NCI-H510A (cell line): ENCODE measurements at regions not wholly inside any gene's neighbourhood (a gene's known extent, or its start where the extent isn't known, plus 50 kb on each side); places are given as distances from the start of the nearest gene placed in this dataset.
"Not testable (repeated sequence)": the region's sequence is repeated elsewhere in the genome, so short reads cannot be mapped to it uniquely, and the experiment has no call there.

Experiments
- DNase-seq: peaks from one replicate; lab custom pipeline; 2025; lab: John Stamatoyannopoulos, UW

DNA sequence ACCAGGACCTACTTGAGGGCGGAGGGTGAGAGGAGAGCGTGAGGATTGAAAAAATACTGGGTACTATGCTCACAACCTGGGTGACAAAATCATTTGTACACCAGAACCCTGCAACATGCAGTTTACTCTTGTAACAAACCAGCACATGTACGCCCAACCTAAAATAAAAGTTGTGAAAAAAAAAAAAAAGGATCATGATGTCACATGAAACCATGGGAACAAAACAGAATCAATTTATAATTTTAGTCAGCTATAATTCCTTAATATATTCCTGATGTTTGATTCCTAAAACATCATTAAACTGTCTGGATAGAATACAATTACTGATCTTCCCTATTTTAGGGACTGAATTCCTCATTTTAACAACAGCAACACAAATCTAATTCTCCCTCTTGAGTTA lies 160.6 kb upstream of the SPRY2 start:
- DNase-seq = no peak

DNA sequence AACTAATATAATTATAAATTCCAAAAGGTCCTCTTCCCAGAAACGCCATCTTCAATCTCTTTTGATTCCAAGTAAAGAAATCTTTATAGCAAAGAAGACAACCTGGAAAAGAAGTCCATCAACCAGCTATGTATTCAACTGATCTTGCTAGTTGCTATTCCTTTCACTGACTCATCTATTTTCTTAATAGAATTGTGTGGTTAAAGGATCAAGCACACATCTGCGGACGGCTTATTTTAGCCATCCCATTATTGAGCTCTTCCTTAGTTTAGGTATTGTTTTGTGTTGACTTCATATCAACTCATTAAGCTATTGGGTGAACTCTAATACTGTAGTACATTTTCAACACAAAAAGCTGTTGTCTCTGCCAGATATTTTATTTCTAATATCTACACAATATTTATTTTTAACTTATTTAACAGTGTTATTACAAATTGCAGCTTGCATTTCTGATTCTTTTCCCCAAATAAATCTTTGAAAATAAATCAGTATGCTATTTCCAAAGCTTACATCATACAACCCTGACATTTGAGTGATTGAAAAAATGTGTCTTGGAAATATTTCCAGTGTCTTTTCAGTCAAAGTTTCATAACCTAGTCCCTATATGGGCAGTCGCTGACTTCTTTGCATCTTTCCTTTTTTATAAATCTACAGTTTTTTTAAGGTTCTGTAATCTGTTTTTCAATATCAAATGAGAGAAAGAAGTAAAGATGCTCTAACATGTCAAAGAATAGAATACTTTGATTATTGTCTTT lies 158.8 kb upstream of the SPRY2 start:
- no peak for DNase-seq

GRCh38 chr13:80498433-80498832 lies 157.5 kb upstream of the SPRY2 start:
- no peak for DNase-seq

- no peak for DNase-seq
Observed at GRCh38 chr13:80497978-80498377, 157.1 kb upstream of the SPRY2 start.

GRCh38 chr13:80497439-80497838 lies 156.5 kb upstream of the SPRY2 start:
- DNase-seq = no peak

GRCh38 chr13:80496721-80497397 lies 155.9 kb upstream of the SPRY2 start:
- no peak for DNase-seq

DNA sequence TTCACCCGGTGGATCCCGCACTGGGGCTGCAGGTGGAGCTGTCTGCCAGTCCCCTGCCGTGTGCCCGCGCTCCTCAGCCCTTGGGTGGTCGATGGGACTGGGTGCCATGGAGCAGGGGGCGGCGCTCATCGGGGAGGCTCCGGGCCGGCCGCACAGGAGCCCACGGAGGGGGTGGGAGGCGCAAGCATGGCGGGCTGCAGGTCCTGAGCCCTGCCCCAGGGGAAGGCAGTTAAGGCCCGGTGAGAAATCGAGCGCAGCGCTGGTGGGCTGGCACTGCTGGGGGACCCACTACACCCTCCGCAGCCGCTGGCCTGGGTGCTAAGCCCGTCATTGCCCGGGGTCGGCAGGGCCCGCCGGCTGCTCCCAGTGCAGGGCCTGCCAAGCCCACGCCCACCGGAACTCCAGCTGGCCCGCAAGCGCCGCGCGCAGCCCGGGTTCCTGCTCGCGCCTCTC lies 149.6 kb upstream of the SPRY2 start:
- DNase-seq = not testable (repeated sequence)

GRCh38 chr13:80486402-80486801 lies 145.5 kb upstream of the SPRY2 start:
- DNase-seq = no peak

GRCh38 chr13:80483157-80483556 lies 142.2 kb upstream of the SPRY2 start:
- no peak for DNase-seq

GRCh38 chr13:80481588-80481987 lies 140.7 kb upstream of the SPRY2 start:
- DNase-seq = no peak

- no peak for DNase-seq
Observed at GRCh38 chr13:80477661-80478443, 136.9 kb upstream of the SPRY2 start.

- no peak for DNase-seq
Observed at GRCh38 chr13:80476953-80477352, 136.0 kb upstream of the SPRY2 start.

- no peak for DNase-seq
Observed at GRCh38 chr13:80475718-80476117, 134.8 kb upstream of the SPRY2 start.

DNA sequence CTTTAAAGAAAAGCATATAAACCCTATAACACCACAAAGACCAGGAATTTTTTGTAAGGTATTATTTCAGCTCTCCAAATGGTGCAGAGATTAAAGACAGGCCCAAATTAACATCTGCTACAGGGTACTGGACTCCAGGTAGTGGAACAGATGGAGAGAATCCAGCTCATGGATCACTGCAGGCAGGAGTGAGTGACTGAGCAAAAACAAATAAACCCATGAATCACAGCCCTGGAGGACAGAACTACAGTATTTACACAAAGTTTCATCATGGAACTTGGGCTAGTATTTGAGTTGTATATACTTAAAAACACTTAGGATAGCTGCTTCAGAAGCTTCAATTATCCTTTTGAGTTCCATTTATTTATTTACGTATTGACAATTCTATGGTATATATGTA lies 132.8 kb upstream of the SPRY2 start:
- peak; percentile 1 for DNase-seq

DNA sequence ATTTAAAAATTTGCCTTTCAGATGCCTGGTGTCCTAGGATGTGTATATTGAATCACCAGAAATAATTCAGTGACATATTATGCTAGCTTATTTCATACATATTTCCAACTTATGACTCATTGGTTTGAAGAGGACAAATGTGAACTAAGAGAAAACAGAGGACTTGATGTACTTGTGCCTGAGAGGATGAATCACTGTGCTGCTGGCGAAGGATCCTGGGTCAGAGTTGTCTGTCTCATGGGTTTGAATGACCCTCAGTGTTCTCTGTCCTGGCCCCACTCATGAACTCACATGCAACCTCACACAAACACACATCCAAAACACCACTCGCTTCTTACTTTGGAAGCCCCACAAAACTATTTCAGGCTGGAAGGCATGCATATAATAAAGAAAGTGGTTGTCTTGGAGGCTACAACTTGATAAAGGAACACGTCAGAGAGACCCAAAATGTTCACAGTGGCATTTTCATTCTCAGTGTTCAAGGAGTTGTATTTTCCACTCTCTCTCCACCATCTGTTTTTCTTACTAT lies 129.0 kb upstream of the SPRY2 start:
- no peak for DNase-seq

DNA sequence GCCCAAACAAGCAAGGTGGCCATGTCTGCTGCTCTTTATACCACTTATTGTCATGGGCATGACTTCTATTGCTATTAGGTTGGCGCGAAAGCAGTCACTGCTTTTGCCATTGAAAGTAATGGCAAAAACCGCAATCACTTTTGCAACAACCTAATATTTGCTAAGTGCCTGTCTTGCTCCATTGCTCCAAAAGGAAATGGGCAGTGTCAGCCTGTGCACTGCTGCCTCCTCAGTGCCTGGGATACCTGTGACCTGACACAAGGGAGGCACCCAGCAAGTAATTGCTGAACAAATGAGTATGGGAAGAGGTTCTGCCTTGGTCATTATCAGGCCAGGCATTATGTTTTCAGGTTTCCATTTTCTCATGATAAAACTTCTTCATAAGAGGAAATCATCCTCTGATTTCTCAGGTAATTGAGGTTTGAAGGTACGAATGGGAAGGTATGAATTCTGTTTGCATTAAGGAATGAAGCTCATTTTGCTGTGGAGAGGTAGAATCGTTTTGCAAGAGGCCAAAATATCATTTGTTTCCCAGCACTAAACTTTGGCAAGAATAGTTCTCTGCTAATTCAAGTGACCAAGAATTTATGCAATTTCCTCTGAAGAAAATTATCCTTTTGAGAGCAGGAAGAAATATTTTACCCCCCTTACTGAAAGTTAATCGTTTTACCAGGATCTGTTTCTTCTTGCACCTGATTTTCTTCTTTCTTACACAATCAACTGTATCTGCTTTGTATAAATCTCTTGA lies 128.4 kb upstream of the SPRY2 start:
- no peak for DNase-seq

GRCh38 chr13:80465321-80465720 lies 124.4 kb upstream of the SPRY2 start:
- DNase-seq = no peak

- no peak for DNase-seq
Observed at GRCh38 chr13:80463673-80464352, 122.9 kb upstream of the SPRY2 start.

- no peak for DNase-seq
Observed at GRCh38 chr13:80462567-80462966, 121.6 kb upstream of the SPRY2 start.

DNA sequence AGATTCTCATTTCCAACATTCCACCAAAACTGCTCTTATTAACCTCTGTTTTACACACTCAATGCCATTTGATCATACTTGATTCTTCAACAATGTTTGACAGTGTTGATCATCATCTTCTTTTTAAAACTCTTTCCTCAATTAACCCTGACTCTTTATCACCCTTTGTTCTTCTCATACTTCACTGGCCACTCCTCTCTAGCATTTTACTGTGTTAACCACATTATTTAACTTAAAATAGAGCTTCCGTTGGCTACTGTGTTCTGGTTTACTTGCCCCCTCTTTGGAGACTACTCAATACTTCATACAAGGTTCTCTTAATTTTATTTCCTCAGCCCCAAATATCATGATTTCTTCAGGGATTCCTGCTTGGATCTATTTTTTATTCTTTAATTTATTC lies 121.1 kb upstream of the SPRY2 start:
- DNase-seq = no peak

DNA sequence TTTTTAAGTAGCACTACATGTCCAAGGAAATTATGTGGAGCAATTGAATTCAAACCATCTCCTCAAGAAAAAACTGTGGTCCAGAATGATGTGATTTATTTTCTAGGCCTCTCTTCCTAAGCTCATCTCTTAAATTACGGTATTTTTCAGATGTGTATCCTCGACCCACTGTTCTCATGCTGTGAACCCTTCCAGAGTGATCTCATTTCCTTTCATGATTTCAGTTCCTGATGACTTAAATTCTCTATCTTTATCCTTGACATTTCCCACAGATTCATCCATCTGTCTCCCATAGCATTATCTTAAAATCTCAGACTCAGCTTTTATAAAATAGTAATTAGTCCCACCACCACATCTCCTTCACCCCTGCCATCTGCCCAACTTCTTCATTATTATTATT lies 117.6 kb upstream of the SPRY2 start:
- no peak for DNase-seq
